H1 (cell line): ENCODE measurements at regions not wholly inside any gene's neighbourhood (a gene's known extent, or its start where the extent isn't known, plus 50 kb on each side); places are given as distances from the start of the nearest gene placed in this dataset.

Experiments
- CTCF ChIA-PET: fragments of 300-600 bp; sonication (Branson Sonifier 250); formaldehyde crosslinking; loops from one replicate; lab custom pipeline; 2021; ENCODE audit not compliant: partially characterized antibody; lab: Charles Lee
- POLR2A ChIA-PET: fragments of 300-600 bp; sonication (Branson Sonifier 250); formaldehyde crosslinking; loops from one replicate; lab custom pipeline; 2021; ENCODE audit warnings: inconsistent platforms; ENCODE audit not compliant: partially characterized antibody; lab: Charles Lee
- DNase-seq, 2 experiments: peaks; one replicate each; pipeline versions ENCODE4 v3.0.0 to v3.0.0-alpha.2; 2010 to 2022; ENCODE audit warnings: low spot score in 2 of 2, low read depth in 1 of 2, mixed read lengths in 1 of 2
- FAIRE-seq: peaks from 2 replicates; lab custom pipeline; 2011; peaks lifted over from hg19 to GRCh38; lab: Jason Lieb, UNC
- H2AFZ ChIP-seq: 2 replicates; pipeline ENCODE4 v1.8.1; 2012; ENCODE audit warnings: low read length, inconsistent platforms
- H2AK5ac ChIP-seq: 2 replicates; pipeline ENCODE4 v1.6.1; 2013; ENCODE audit warnings: low read depth, low read length
- H2BK120ac ChIP-seq: replicated peaks from 2 replicates; pipeline ENCODE3; 2013; ENCODE audit warnings: low read depth, low read length, inconsistent platforms
- H2BK12ac ChIP-seq: 2 replicates; pipeline ENCODE4 v1.6.1; 2013; ENCODE audit warnings: low read depth, low read length
- H2BK15ac ChIP-seq: 2 replicates; pipeline ENCODE4 v1.6.1; 2013; ENCODE audit warnings: low read length
- H2BK20ac ChIP-seq: 2 replicates; pipeline ENCODE4 v1.6.1; 2013; ENCODE audit warnings: low read length
- H2BK5ac ChIP-seq: 2 replicates; pipeline ENCODE4 v1.6.1; 2013; ENCODE audit warnings: low read depth, low read length
- H3K14ac ChIP-seq: 2 replicates; pipeline ENCODE4 v1.6.1; 2013; ENCODE audit warnings: inconsistent platforms; ENCODE audit not compliant: insufficient read length
- H3K18ac ChIP-seq: 2 replicates; pipeline ENCODE4 v1.6.1; 2013; ENCODE audit warnings: low read length; ENCODE audit errors: extremely low read depth
- H3K23ac ChIP-seq: 2 replicates; pipeline ENCODE4 v1.6.1; 2013; ENCODE audit warnings: inconsistent platforms; ENCODE audit not compliant: insufficient read length
- H3K23me2 ChIP-seq: 2 replicates; pipeline ENCODE4 v1.6.1; 2013; ENCODE audit warnings: low read depth, low read length
- H3K27ac ChIP-seq: 2 replicates; pipeline ENCODE4 v1.6.1; 2011; ENCODE audit warnings: low read depth, low read length, inconsistent platforms
- H3K27me3 ChIP-seq, 4 experiments: replicated peaks in 1 of 4; 1 replicate in 1 of 4; 2 replicates in 3 of 4; pipeline versions ENCODE4 v1.6.1 to v1.8.1; 2011 to 2013; ENCODE audit warnings: low read length in 3 of 4, mild to moderate bottlenecking in 3 of 4, inconsistent platforms in 2 of 4, mixed read lengths in 2 of 4, moderate library complexity in 1 of 4; ENCODE audit not compliant: control insufficient read depth in 3 of 4, insufficient read depth in 3 of 4; ENCODE audit errors: extremely low read depth in 1 of 4
- H3K36me3 ChIP-seq, 4 experiments: 2 replicates each; pipeline versions ENCODE4 v1.6.1 to v1.8.1; 2011 to 2013; ENCODE audit warnings: mild to moderate bottlenecking in 4 of 4, low read length in 3 of 4, moderate library complexity in 2 of 4, control low read depth in 1 of 4, inconsistent platforms in 1 of 4; ENCODE audit not compliant: insufficient read depth in 4 of 4, control insufficient read depth in 2 of 4
- H3K4ac ChIP-seq: replicated peaks from 2 replicates; pipeline ENCODE3; 2013; ENCODE audit warnings: low read length, low read depth, mixed read lengths, inconsistent platforms; ENCODE audit not compliant: insufficient read length
- H3K4me1 ChIP-seq, 4 experiments: replicated peaks in 1 of 4; 1 replicate in 1 of 4; 2 replicates in 3 of 4; pipeline versions ENCODE4 v1.6.1 to v1.8.1; 2011 to 2013; ENCODE audit warnings: low read length in 3 of 4, inconsistent platforms in 2 of 4, mixed read lengths in 1 of 4; ENCODE audit not compliant: insufficient read depth in 4 of 4, control insufficient read depth in 3 of 4
- H3K4me2 ChIP-seq, 2 experiments: 2 replicates each; pipeline versions ENCODE4 v1.6.1 to v1.8.1; 2011 to 2013; ENCODE audit warnings: low read depth in 2 of 2, low read length in 2 of 2, control low read depth in 1 of 2, inconsistent platforms in 1 of 2, mild to moderate bottlenecking in 1 of 2; ENCODE audit not compliant: insufficient read depth in 1 of 2
- H3K4me3 ChIP-seq, 4 experiments: fragments of 200-600, 300-600 bp in 1 of 4; sonication (generic), shearing (Covaris generic), sonication (Bioruptor Twin) in 1 of 4; 2 replicates each; pipeline versions ENCODE4 v1.5.1 to v1.8.1; 2011 to 2016; ENCODE audit warnings: low read length in 4 of 4, low read depth in 3 of 4, control low read depth in 2 of 4, inconsistent platforms in 2 of 4, mild to moderate bottlenecking in 2 of 4, mixed read lengths in 1 of 4, moderate library complexity in 1 of 4; ENCODE audit not compliant: insufficient read depth in 2 of 4; ENCODE audit errors: extremely low read depth in 1 of 4
- H3K56ac ChIP-seq: replicated peaks from 2 replicates; pipeline ENCODE3; 2013; ENCODE audit warnings: low read depth, mild to moderate bottlenecking, mixed read lengths, low read length, inconsistent platforms; ENCODE audit not compliant: insufficient read length
- H3K79me1 ChIP-seq: 2 replicates; pipeline ENCODE4 v1.6.1; 2013; ENCODE audit warnings: low read depth, low read length, control low read depth
- H3K79me2 ChIP-seq, 2 experiments: 2 replicates each; pipeline versions ENCODE4 v1.6.1 to v1.8.1; 2012 to 2013; ENCODE audit warnings: low read length in 2 of 2, mild to moderate bottlenecking in 2 of 2, inconsistent platforms in 1 of 2; ENCODE audit not compliant: insufficient read depth in 2 of 2, control insufficient read depth in 1 of 2
- H3K9ac ChIP-seq, 4 experiments: replicated peaks in 1 of 4; 1 replicate in 1 of 4; 2 replicates in 3 of 4; pipeline versions ENCODE4 v1.6.1 to v1.8.1; 2011 to 2013; ENCODE audit warnings: low read depth in 3 of 4, low read length in 3 of 4, control low read depth in 2 of 4, mild to moderate bottlenecking in 2 of 4, moderate library complexity in 2 of 4, inconsistent platforms in 1 of 4; ENCODE audit errors: extremely low read depth in 1 of 4
- H3K9me3 ChIP-seq, 2 experiments: 2 replicates each; pipeline versions ENCODE4 v1.6.1 to v1.8.1; 2012 to 2013; ENCODE audit warnings: mild to moderate bottlenecking in 2 of 2, moderate library complexity in 2 of 2, control low read depth in 1 of 2, inconsistent platforms in 1 of 2, low read depth in 1 of 2, low read length in 1 of 2, mixed read lengths in 1 of 2; ENCODE audit not compliant: insufficient read depth in 2 of 2
- H4K20me1 ChIP-seq, 2 experiments: replicated peaks in 1 of 2; 2 replicates each; pipeline versions ENCODE3 to v1.8.1; 2011 to 2013; ENCODE audit warnings: inconsistent platforms in 2 of 2, low read length in 2 of 2, mild to moderate bottlenecking in 1 of 2; ENCODE audit not compliant: insufficient read depth in 2 of 2, control insufficient read depth in 1 of 2
- H4K5ac ChIP-seq: 2 replicates; pipeline ENCODE4 v1.6.1; 2013; ENCODE audit warnings: low read length, low read depth, mixed read lengths, inconsistent platforms; ENCODE audit not compliant: insufficient read length
- H4K8ac ChIP-seq: 2 replicates; pipeline ENCODE4 v1.8.0; 2013; ENCODE audit warnings: mild to moderate bottlenecking, moderate library complexity, low read length, inconsistent platforms; ENCODE audit not compliant: insufficient read depth; ENCODE audit errors: extremely low read depth
- H4K91ac ChIP-seq: replicated peaks from 2 replicates; pipeline ENCODE3; 2013; ENCODE audit warnings: low read length, mixed read lengths, inconsistent platforms; ENCODE audit not compliant: insufficient read length
- ASH2L ChIP-seq: fragments of 200-600, 300-600 bp; sonication (generic); IDR thresholded peaks from one replicate; pipeline ENCODE4 v1.7.1; 2017; ENCODE audit warnings: low read length
- CBX8 ChIP-seq: fragments of 300-800, 300-1000 bp; sonication (generic); IDR thresholded peaks from 2 replicates; pipeline ENCODE4 v1.7.1; 2016; ENCODE audit warnings: low read depth, low read length, borderline replicate concordance
- CHD2 ChIP-seq: IDR thresholded peaks from 2 replicates; pipeline ENCODE4 v1.6.1; 2012; ENCODE audit warnings: low read length, improper control_type of control experiment
- CREB1 ChIP-seq: IDR thresholded peaks from 2 replicates; pipeline ENCODE4 v1.6.1; 2012; ENCODE audit warnings: inconsistent platforms
- GABPA ChIP-seq: IDR thresholded peaks from 2 replicates; pipeline ENCODE4 v1.6.1; 2011; ENCODE audit warnings: mild to moderate bottlenecking, low read length, moderate library complexity, borderline replicate concordance; ENCODE audit not compliant: insufficient read depth
- HDAC2 ChIP-seq, 2 experiments: fragments of 300-600 bp in 1 of 2; sonication (generic) in 1 of 2; IDR thresholded peaks; 2 replicates each; pipeline ENCODE4 v1.6.1; 2011 to 2012; ENCODE audit warnings: low read depth in 2 of 2, low read length in 2 of 2, mild to moderate bottlenecking in 2 of 2, moderate library complexity in 2 of 2, borderline replicate concordance in 1 of 2, inconsistent platforms in 1 of 2
- KDM4A ChIP-seq: IDR thresholded peaks from one replicate; pipeline ENCODE4 v1.7.1; 2012; ENCODE audit warnings: low read depth, mild to moderate bottlenecking, moderate library complexity, low read length, inconsistent platforms; ENCODE audit not compliant: severe bottlenecking
- NRF1 ChIP-seq: IDR thresholded peaks from 2 replicates; pipeline ENCODE4 v1.6.1; 2011; ENCODE audit warnings: mild to moderate bottlenecking, low read depth, low read length, improper control_type of control experiment
- SIN3A ChIP-seq, 2 experiments: IDR thresholded peaks in 1 of 2; conservative IDR thresholded peaks in 1 of 2; 2 replicates each; pipeline ENCODE4 v1.6.1; 2011 to 2012; ENCODE audit warnings: low read length in 2 of 2, improper control_type of control experiment in 1 of 2, low read depth in 1 of 2, mild to moderate bottlenecking in 1 of 2
- SRF ChIP-seq: IDR thresholded peaks from 2 replicates; pipeline ENCODE4 v1.6.1; 2011; ENCODE audit warnings: mild to moderate bottlenecking, low read depth, low read length, moderate library complexity
- TAF1 ChIP-seq: IDR thresholded peaks from 2 replicates; pipeline ENCODE4 v1.6.1; 2011; ENCODE audit warnings: mild to moderate bottlenecking, low read depth, low read length
- TCF12 ChIP-seq: IDR thresholded peaks from 2 replicates; pipeline ENCODE4 v1.6.1; 2011; ENCODE audit warnings: low read depth, mild to moderate bottlenecking, low read length
- WGBS, 2 experiments: shearing (Covaris generic) in 1 of 2; methylation state at CpG; one replicate each; pipeline versions ENCODE4 v1.1.6 to v1.1.7; 2013 to 2015; ENCODE audit warnings: low lambda C conversion rate in 2 of 2, mixed read lengths in 2 of 2, inconsistent platforms in 1 of 2, low coverage in 1 of 2, missing lambda C conversion rate in 1 of 2; ENCODE audit not compliant: insufficient replicate concordance in 2 of 2, insufficient coverage in 1 of 2, insufficient read length in 1 of 2; ENCODE audit errors: extremely low coverage in 1 of 2, missing lambda C conversion rate in 1 of 2; 5-methylcytosine and 5-hydroxymethylcytosine counted together
- TF ChIP-seq, protein P1 (sequence below), 3 experiments: IDR thresholded peaks; 1 replicate in 2 of 3; 2 replicates in 1 of 3; pipeline versions ENCODE4 v1.5.1 to v1.6.1; 2011; ENCODE audit warnings: low read length in 3 of 3, mild to moderate bottlenecking in 3 of 3, inconsistent platforms in 2 of 3, low read depth in 1 of 3, moderate library complexity in 1 of 3; ENCODE audit not compliant: insufficient read depth in 1 of 3; ENCODE audit errors: control extremely low read depth in 1 of 3

DNA sequence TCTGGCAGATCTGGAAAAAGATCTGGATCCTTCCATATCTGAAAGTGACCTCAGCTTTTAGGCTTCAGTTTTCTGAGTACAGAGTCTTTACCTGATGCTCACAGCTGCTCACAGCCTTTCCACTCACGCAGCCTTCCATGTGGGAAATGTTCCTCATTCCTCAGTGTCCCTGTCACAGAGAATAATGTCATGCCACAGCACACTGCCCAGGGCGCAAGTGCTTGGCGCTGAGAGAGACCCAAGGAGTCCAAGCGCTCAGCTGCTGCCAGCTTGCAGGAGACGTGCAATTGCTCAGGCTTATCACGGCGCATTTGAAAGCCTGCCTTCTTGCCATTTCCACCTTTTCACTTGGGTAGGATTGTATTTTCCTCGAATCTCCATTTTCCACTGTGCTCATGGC lies 271.9 kb upstream of the MKI67 start:
- H3K27me3 ChIP-seq = no peaks in the 10 kb centered on the region
- no peak overlapping the region for H2AK5ac ChIP-seq
- no peak overlapping the region for H3K4ac ChIP-seq
- no peak overlapping the region for H2BK20ac ChIP-seq
- H2BK5ac ChIP-seq = no peak overlapping the region
- POLR2A ChIA-PET = no interaction called here
- no peak overlapping the region for H4K91ac ChIP-seq
- no peak overlapping the region for H4K8ac ChIP-seq
- no peaks in the 10 kb centered on the region for H3K79me2 ChIP-seq
- H2BK120ac ChIP-seq = no peak overlapping the region
- H3K14ac ChIP-seq = no peak overlapping the region
- no peak overlapping the region for H2AFZ ChIP-seq
- no peak overlapping the region for H3K56ac ChIP-seq
- no peaks in the 10 kb centered on the region for H3K36me3 ChIP-seq
- no peak overlapping the region for H3K4me2 ChIP-seq
- no peak overlapping the region for H2BK15ac ChIP-seq
- no peak overlapping the region for H2BK12ac ChIP-seq
- no peak for FAIRE-seq
- no peak overlapping the region for H3K9ac ChIP-seq
- CTCF ChIA-PET = no interaction called here
- H3K18ac ChIP-seq = no peak overlapping the region; the same call in 1 of the 2 replicates
- no peaks in the 10 kb centered on the region; a peak in 1 of 7 replicates for H3K4me1 ChIP-seq
- no peak overlapping the region for H3K23ac ChIP-seq
- H3K27ac ChIP-seq = no peak overlapping the region
- no peaks in the 10 kb centered on the region for H3K23me2 ChIP-seq
- H3K9me3 ChIP-seq = peaks cover 0 to 8% of the 10 kb centered on the region in 2 experiments; a peak in 1 of 4 replicates
- H3K4me3 ChIP-seq = no peak overlapping the region
- no peak overlapping the region for H4K5ac ChIP-seq
- H4K20me1 ChIP-seq = no peaks in the 10 kb centered on the region
- no peak for DNase-seq
- WGBS, 2 experiments = 86% methylated on average over 8 of the region's 8 CpGs; no CpG with 5 or more reads in 1 of the 2 experiments
- no peaks in the 10 kb centered on the region for H3K79me1 ChIP-seq
- TF ChIP-seq NRF1 (no peak), CBX8 (no peak), GABPA (no peak), SRF (no peak), KDM4A (no peak), TCF12 (no peak), CREB1 (no peak), SIN3A (conservative IDR thresholded peaks at IDR 0.05 in 1 of 2, IDR thresholded peaks at IDR 0.05 in 1 of 2; ENCODE audit: low read depth in 1 of 2, low read length in 2 of 2) (no peak), TAF1 (no peak), ASH2L (no peak), HDAC2 (IDR thresholded peaks at IDR 0.05; ENCODE audit: borderline replicate concordance in 1 of 2, low read depth in 2 of 2, low read length in 2 of 2) (no peak), CHD2 (no peak)
- TF ChIP-seq, protein P1, sequence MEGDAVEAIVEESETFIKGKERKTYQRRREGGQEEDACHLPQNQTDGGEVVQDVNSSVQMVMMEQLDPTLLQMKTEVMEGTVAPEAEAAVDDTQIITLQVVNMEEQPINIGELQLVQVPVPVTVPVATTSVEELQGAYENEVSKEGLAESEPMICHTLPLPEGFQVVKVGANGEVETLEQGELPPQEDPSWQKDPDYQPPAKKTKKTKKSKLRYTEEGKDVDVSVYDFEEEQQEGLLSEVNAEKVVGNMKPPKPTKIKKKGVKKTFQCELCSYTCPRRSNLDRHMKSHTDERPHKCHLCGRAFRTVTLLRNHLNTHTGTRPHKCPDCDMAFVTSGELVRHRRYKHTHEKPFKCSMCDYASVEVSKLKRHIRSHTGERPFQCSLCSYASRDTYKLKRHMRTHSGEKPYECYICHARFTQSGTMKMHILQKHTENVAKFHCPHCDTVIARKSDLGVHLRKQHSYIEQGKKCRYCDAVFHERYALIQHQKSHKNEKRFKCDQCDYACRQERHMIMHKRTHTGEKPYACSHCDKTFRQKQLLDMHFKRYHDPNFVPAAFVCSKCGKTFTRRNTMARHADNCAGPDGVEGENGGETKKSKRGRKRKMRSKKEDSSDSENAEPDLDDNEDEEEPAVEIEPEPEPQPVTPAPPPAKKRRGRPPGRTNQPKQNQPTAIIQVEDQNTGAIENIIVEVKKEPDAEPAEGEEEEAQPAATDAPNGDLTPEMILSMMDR (IDR thresholded peaks at IDR 0.05; ENCODE audit: control extremely low read depth in 1 of 3, insufficient read depth in 1 of 3, low read depth in 1 of 3, low read length in 3 of 3) = no peak
